SK-N-SH treated with all-trans-retinoic acid at 6 μM for 48 hours (cell line): ENCODE measurements at regions not wholly inside any gene's neighbourhood (a gene's known extent, or its start where the extent isn't known, plus 50 kb on each side); places are given as distances from the start of the nearest gene placed in this dataset.

ENCODE experiments used
- ATAC-seq: fragments of 200-7000 bp; cut with Tn5 transposase; 3 replicates; pipeline ENCODE4 v1.9.1; 2020; ENCODE audit warnings: mild to moderate bottlenecking, moderate library complexity
- ARNTL ChIP-seq: fragments of 450-650 bp; formaldehyde crosslinking; IDR thresholded peaks from 2 replicates; pipeline ENCODE4 v1.5.0; 2020; ENCODE audit warnings: low read depth, mild to moderate bottlenecking, moderate library complexity, borderline replicate concordance
- BACH2 ChIP-seq: fragments of 250-450 bp; sonication (Bioruptor Pico); IDR thresholded peaks from 2 replicates; pipeline ENCODE4 v1.9.0; 2021; ENCODE audit warnings: mild to moderate bottlenecking, borderline replicate concordance
- CSDC2 ChIP-seq: fragments of 250-450 bp; sonication (Bioruptor Pico); IDR thresholded peaks from 2 replicates; pipeline ENCODE4 v1.5.0; 2020; ENCODE audit warnings: mild to moderate bottlenecking, moderate library complexity
- ESRRG ChIP-seq: fragments of 250-450 bp; sonication (Bioruptor Pico); IDR thresholded peaks from 2 replicates; pipeline ENCODE4 v1.6.1; 2021; ENCODE audit warnings: mild to moderate bottlenecking
- GLIS3 ChIP-seq: fragments of 250-450 bp; sonication (Bioruptor Pico); IDR thresholded peaks from 2 replicates; pipeline ENCODE4 v1.5.0; 2020; ENCODE audit warnings: mild to moderate bottlenecking, moderate library complexity
- ISL1 ChIP-seq: fragments of 250-450 bp; sonication (Bioruptor Pico); IDR thresholded peaks from 2 replicates; pipeline ENCODE4 v2.1.2; 2022; ENCODE audit warnings: mild to moderate bottlenecking, moderate library complexity
- OSR1 ChIP-seq: fragments of 250-450 bp; sonication (Bioruptor Pico); IDR thresholded peaks from 2 replicates; pipeline ENCODE4 v1.8.0; 2022; ENCODE audit warnings: moderate library complexity, mild to moderate bottlenecking, inconsistent platforms
- PPARA ChIP-seq: fragments of 250-450 bp; sonication (Bioruptor Pico); IDR thresholded peaks from 2 replicates; pipeline ENCODE4 v1.5.0; 2020; ENCODE audit warnings: mild to moderate bottlenecking, borderline replicate concordance
- RARB ChIP-seq: fragments of 250-450 bp; sonication (Bioruptor Pico); IDR thresholded peaks from 2 replicates; pipeline ENCODE4 v1.8.0; 2021; ENCODE audit warnings: mild to moderate bottlenecking, moderate library complexity
- SNAI2 ChIP-seq: fragments of 250-450 bp; sonication (Bioruptor Pico); IDR thresholded peaks from 2 replicates; pipeline ENCODE4 v1.5.0; 2020; ENCODE audit warnings: mild to moderate bottlenecking, moderate library complexity
- TCF4 ChIP-seq: fragments of 250-450 bp; sonication (Bioruptor Pico); IDR thresholded peaks from 2 replicates; pipeline ENCODE4 v1.8.0; 2021; ENCODE audit warnings: mild to moderate bottlenecking, moderate library complexity, borderline replicate concordance
- TOX ChIP-seq: fragments of 250-450 bp; sonication (Bioruptor Pico); IDR thresholded peaks from 2 replicates; pipeline ENCODE4 v1.8.0; 2021; ENCODE audit warnings: mild to moderate bottlenecking, moderate library complexity, borderline replicate concordance
- ZC3H10 ChIP-seq: fragments of 250-450 bp; sonication (Bioruptor Pico); IDR thresholded peaks from 2 replicates; pipeline ENCODE4 v1.5.1; 2021; ENCODE audit warnings: mild to moderate bottlenecking, moderate library complexity
- ZFP3 ChIP-seq: fragments of 250-450 bp; sonication (Bioruptor Pico); IDR thresholded peaks from 2 replicates; pipeline ENCODE4 v1.5.0; 2020; ENCODE audit warnings: mild to moderate bottlenecking, moderate library complexity
- ZFP30 ChIP-seq: fragments of 450-650 bp; formaldehyde crosslinking; IDR thresholded peaks from 2 replicates; pipeline ENCODE4 v1.5.0; 2022; ENCODE audit warnings: mild to moderate bottlenecking, moderate library complexity
- ZNF565 ChIP-seq: fragments of 450-650 bp; formaldehyde crosslinking; conservative IDR thresholded peaks from 2 replicates; pipeline ENCODE4 v1.5.0; 2020; ENCODE audit warnings: low read depth, mild to moderate bottlenecking, moderate library complexity
- ZNF70 ChIP-seq: fragments of 450-650 bp; formaldehyde crosslinking; IDR thresholded peaks from 2 replicates; pipeline ENCODE4 v1.5.0; 2020; ENCODE audit warnings: mild to moderate bottlenecking, moderate library complexity
- ZNF8 ChIP-seq: fragments of 450-650 bp; formaldehyde crosslinking; IDR thresholded peaks from 2 replicates; pipeline ENCODE4 v1.5.0; 2020; ENCODE audit warnings: mild to moderate bottlenecking, moderate library complexity
- TF ChIP-seq, protein P1 (sequence below): fragments of 250-450 bp; sonication (Bioruptor Pico); IDR thresholded peaks from 2 replicates; pipeline ENCODE4 v1.5.1; 2020; ENCODE audit warnings: low read depth, mild to moderate bottlenecking, moderate library complexity
- TF ChIP-seq, protein P2 (sequence below): fragments of 250-450 bp; sonication (Bioruptor Pico); IDR thresholded peaks from 2 replicates; pipeline ENCODE4 v1.5.0; 2020; ENCODE audit warnings: mild to moderate bottlenecking, moderate library complexity
- TF ChIP-seq, protein P3 (sequence below): fragments of 250-450 bp; sonication (Bioruptor Pico); IDR thresholded peaks from 2 replicates; pipeline ENCODE4 v1.8.0; 2020; ENCODE audit warnings: mild to moderate bottlenecking, moderate library complexity, borderline replicate concordance
- TF ChIP-seq, protein P4 (sequence below): fragments of 250-450 bp; sonication (Bioruptor Pico); IDR thresholded peaks from 2 replicates; pipeline ENCODE4 v1.5.1; 2021; ENCODE audit warnings: mild to moderate bottlenecking, moderate library complexity
- TF ChIP-seq, protein P5 (sequence below): fragments of 250-450 bp; sonication (Bioruptor Pico); IDR thresholded peaks from 2 replicates; pipeline ENCODE4 v1.8.0; 2021; ENCODE audit warnings: low read depth, mild to moderate bottlenecking, moderate library complexity, borderline replicate concordance

DNA sequence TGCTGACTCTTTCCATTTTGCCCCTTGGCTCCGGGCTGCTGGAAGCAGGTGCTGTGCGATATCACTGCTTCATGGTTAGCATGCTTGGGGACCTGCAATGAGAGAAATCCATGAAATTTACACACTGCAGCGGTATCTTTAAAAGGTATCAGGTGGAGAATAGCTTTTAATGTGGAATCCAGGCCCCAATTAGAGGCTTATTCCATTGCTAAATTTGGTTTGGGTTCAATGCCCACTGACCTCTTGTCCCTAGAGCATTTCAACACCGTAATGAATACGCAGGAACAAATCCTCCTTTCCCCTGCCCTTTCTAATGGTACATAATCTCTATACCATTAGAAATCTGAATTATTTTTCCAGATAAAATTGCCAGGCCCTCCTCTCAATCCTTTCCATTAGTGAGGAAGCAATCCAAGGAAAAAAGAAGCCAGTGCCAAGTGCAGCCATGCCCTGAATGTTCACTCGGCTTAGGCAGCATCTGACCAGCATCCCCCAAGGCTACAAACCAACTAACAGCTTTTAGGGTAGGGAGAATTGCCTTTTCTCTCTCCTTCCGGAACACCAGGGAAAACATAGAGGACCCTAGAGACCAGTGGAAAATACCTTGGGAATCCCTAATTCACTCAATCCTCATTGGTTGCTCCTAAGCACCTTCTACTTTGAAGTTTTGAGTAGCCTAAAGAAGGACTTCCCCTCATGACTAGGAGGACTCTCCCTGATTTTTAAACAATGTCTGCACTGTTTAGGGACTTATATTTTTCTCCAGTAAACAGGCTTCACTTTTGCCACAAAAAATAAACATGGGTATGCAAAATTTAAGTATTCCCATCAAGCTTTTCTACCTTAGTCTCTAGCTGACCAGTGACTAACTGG lies 143.1 kb downstream of the QRSL1 start:
- no peak for ATAC-seq
- TF ChIP-seq, protein P1, sequence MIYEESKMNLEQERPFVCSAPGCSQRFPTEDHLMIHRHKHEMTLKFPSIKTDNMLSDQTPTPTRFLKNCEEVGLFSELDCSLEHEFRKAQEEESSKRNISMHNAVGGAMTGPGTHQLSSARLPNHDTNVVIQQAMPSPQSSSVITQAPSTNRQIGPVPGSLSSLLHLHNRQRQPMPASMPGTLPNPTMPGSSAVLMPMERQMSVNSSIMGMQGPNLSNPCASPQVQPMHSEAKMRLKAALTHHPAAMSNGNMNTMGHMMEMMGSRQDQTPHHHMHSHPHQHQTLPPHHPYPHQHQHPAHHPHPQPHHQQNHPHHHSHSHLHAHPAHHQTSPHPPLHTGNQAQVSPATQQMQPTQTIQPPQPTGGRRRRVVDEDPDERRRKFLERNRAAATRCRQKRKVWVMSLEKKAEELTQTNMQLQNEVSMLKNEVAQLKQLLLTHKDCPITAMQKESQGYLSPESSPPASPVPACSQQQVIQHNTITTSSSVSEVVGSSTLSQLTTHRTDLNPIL (CRISPR knock-in tag), result no peak
- TF ChIP-seq, protein P2, sequence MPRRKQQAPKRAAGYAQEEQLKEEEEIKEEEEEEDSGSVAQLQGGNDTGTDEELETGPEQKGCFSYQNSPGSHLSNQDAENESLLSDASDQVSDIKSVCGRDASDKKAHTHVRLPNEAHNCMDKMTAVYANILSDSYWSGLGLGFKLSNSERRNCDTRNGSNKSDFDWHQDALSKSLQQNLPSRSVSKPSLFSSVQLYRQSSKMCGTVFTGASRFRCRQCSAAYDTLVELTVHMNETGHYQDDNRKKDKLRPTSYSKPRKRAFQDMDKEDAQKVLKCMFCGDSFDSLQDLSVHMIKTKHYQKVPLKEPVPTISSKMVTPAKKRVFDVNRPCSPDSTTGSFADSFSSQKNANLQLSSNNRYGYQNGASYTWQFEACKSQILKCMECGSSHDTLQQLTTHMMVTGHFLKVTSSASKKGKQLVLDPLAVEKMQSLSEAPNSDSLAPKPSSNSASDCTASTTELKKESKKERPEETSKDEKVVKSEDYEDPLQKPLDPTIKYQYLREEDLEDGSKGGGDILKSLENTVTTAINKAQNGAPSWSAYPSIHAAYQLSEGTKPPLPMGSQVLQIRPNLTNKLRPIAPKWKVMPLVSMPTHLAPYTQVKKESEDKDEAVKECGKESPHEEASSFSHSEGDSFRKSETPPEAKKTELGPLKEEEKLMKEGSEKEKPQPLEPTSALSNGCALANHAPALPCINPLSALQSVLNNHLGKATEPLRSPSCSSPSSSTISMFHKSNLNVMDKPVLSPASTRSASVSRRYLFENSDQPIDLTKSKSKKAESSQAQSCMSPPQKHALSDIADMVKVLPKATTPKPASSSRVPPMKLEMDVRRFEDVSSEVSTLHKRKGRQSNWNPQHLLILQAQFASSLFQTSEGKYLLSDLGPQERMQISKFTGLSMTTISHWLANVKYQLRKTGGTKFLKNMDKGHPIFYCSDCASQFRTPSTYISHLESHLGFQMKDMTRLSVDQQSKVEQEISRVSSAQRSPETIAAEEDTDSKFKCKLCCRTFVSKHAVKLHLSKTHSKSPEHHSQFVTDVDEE (CRISPR knock-in tag), result no peak
- TF ChIP-seq TOX (CRISPR knock-in tag) (no peak), ZNF565 (CRISPR knock-in tag) (no peak), PPARA (CRISPR knock-in tag) (no peak), ZFP30 (no peak), GLIS3 (CRISPR knock-in tag) (no peak), TCF4 (no peak)

DNA sequence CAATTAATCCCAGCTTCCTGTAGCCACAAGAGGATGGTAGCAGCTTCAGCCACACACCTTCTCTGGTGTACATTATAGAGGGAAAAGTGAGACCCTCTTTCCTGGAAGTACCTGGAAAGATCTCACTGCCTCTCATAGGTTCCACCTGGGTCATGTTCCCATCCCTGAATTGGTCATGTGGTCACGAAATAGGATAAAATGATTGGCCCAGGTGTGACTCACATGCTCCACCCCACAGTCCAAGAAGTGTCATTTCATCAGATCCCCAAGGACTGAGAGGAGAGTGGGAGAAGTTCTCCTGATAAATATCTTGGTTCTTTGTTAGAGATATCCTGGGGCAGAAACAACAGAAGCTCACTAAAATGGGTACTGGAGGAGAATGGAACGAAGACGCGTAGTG lies 142.4 kb downstream of the QRSL1 start:
- no peak for TF ChIP-seq ZFP3 (CRISPR knock-in tag)
- TF ChIP-seq, protein P3, sequence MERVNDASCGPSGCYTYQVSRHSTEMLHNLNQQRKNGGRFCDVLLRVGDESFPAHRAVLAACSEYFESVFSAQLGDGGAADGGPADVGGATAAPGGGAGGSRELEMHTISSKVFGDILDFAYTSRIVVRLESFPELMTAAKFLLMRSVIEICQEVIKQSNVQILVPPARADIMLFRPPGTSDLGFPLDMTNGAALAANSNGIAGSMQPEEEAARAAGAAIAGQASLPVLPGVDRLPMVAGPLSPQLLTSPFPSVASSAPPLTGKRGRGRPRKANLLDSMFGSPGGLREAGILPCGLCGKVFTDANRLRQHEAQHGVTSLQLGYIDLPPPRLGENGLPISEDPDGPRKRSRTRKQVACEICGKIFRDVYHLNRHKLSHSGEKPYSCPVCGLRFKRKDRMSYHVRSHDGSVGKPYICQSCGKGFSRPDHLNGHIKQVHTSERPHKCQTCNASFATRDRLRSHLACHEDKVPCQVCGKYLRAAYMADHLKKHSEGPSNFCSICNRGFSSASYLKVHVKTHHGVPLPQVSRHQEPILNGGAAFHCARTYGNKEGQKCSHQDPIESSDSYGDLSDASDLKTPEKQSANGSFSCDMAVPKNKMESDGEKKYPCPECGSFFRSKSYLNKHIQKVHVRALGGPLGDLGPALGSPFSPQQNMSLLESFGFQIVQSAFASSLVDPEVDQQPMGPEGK, result no peak
- no peak for TF ChIP-seq OSR1 (CRISPR knock-in tag)
- TF ChIP-seq ZFP30, result no peak
- TF ChIP-seq ZNF8, result no peak
- no peak for TF ChIP-seq RARB (CRISPR knock-in tag)
- no peak for TF ChIP-seq ESRRG (CRISPR knock-in tag)
- TF ChIP-seq ZNF70, result no peak
- no peak for TF ChIP-seq GLIS3 (CRISPR knock-in tag)
- no peak for TF ChIP-seq TCF4
- TF ChIP-seq, protein P2 (CRISPR knock-in tag), result no peak
- TF ChIP-seq BACH2 (CRISPR knock-in tag), result no peak
- no peak for TF ChIP-seq ARNTL
- no peak for ATAC-seq

DNA sequence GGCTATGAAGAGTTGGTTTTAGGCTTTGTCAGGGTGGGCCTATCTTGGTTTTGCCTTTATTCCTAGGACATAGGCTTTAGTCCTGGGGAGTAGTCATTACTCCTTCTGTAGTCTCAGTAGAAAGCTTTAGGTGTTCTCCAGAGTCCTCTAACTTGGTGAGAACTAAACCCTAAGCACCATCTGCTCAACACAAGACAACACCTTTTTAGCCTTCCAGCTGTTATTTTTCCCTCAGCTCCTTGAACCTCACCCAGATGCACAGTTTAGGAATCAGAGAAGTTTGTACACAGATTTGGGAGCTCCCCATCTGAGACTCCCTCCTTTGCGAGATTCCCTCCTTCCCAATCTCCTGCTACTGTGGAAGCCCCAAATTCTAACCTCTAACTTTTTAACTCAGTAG lies 141.3 kb downstream of the QRSL1 start:
- ATAC-seq, result no peak
- TF ChIP-seq SNAI2 (CRISPR knock-in tag), result no peak
- TF ChIP-seq ZNF8, result no peak
- TF ChIP-seq, protein P3, result no peak
- TF ChIP-seq, protein P4, sequence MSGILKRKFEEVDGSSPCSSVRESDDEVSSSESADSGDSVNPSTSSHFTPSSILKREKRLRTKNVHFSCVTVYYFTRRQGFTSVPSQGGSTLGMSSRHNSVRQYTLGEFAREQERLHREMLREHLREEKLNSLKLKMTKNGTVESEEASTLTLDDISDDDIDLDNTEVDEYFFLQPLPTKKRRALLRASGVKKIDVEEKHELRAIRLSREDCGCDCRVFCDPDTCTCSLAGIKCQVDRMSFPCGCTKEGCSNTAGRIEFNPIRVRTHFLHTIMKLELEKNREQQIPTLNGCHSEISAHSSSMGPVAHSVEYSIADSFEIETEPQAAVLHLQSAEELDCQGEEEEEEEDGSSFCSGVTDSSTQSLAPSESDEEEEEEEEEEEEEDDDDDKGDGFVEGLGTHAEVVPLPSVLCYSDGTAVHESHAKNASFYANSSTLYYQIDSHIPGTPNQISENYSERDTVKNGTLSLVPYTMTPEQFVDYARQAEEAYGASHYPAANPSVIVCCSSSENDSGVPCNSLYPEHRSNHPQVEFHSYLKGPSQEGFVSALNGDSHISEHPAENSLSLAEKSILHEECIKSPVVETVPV (CRISPR knock-in tag), result no peak
- no peak for TF ChIP-seq ZFP30
- TF ChIP-seq ZC3H10 (CRISPR knock-in tag), result no peak
- TF ChIP-seq, protein P5, sequence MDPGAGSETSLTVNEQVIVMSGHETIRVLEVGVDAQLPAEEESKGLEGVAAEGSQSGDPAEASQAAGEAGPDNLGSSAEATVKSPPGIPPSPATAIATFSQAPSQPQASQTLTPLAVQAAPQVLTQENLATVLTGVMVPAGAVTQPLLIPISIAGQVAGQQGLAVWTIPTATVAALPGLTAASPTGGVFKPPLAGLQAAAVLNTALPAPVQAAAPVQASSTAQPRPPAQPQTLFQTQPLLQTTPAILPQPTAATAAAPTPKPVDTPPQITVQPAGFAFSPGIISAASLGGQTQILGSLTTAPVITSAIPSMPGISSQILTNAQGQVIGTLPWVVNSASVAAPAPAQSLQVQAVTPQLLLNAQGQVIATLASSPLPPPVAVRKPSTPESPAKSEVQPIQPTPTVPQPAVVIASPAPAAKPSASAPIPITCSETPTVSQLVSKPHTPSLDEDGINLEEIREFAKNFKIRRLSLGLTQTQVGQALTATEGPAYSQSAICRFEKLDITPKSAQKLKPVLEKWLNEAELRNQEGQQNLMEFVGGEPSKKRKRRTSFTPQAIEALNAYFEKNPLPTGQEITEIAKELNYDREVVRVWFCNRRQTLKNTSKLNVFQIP (CRISPR knock-in tag), result no peak
- no peak for TF ChIP-seq CSDC2 (CRISPR knock-in tag)
- TF ChIP-seq TOX (CRISPR knock-in tag), result no peak
- no peak for TF ChIP-seq ARNTL
- TF ChIP-seq TCF4, result no peak
- no peak for TF ChIP-seq ESRRG (CRISPR knock-in tag)
- TF ChIP-seq ISL1 (CRISPR knock-in tag), result no peak
- TF ChIP-seq RARB (CRISPR knock-in tag), result no peak
- no peak for TF ChIP-seq ZFP3 (CRISPR knock-in tag)
- no peak for TF ChIP-seq PPARA (CRISPR knock-in tag)
- TF ChIP-seq ZNF565 (CRISPR knock-in tag), result no peak
- no peak for TF ChIP-seq GLIS3 (CRISPR knock-in tag)
